ENCODE measurements at regions not wholly inside any gene's neighbourhood (a gene's known extent, or its start where the extent isn't known, plus 50 kb on each side); places are given as distances from the start of the nearest gene placed in this dataset.

- TF ChIP-seq ZNF23 (tag by site-specific recombination; IDR thresholded peaks at IDR 0.05; ENCODE audit: borderline replicate concordance) = no peak
- no peak for TF ChIP-seq YY1 (tag by site-specific recombination; IDR thresholded peaks at IDR 0.05)
- TF ChIP-seq SCRT1 (tag by site-specific recombination; IDR thresholded peaks at IDR 0.05; ENCODE audit: borderline replicate concordance) = no peak
- TF ChIP-seq ZNF518A (tag by site-specific recombination; conservative IDR thresholded peaks at IDR 0.05; ENCODE audit: low read depth) = no peak
- no peak for TF ChIP-seq ZNF18 (tag by site-specific recombination; IDR thresholded peaks at IDR 0.05)
- TF ChIP-seq ZNF10 (tag by site-specific recombination; IDR thresholded peaks at IDR 0.05) = no peak
- no peak for TF ChIP-seq ZNF707 (tag by site-specific recombination; IDR thresholded peaks at IDR 0.05)
- TF ChIP-seq EGR2 (tag by site-specific recombination; IDR thresholded peaks at IDR 0.05; ENCODE audit: low read depth) = no peak
- no peak for TF ChIP-seq GLIS1 (tag by site-specific recombination; IDR thresholded peaks at IDR 0.05)
- TF ChIP-seq ZNF830 (tag by site-specific recombination; IDR thresholded peaks at IDR 0.05; ENCODE audit: low read depth) = no peak
- TF ChIP-seq, protein P1, sequence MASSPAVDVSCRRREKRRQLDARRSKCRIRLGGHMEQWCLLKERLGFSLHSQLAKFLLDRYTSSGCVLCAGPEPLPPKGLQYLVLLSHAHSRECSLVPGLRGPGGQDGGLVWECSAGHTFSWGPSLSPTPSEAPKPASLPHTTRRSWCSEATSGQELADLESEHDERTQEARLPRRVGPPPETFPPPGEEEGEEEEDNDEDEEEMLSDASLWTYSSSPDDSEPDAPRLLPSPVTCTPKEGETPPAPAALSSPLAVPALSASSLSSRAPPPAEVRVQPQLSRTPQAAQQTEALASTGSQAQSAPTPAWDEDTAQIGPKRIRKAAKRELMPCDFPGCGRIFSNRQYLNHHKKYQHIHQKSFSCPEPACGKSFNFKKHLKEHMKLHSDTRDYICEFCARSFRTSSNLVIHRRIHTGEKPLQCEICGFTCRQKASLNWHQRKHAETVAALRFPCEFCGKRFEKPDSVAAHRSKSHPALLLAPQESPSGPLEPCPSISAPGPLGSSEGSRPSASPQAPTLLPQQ (tag by site-specific recombination; IDR thresholded peaks at IDR 0.05) = no peak
- no peak for TF ChIP-seq ZNF76 (tag by site-specific recombination; IDR thresholded peaks at IDR 0.05; ENCODE audit: borderline replicate concordance, low read depth)
- TF ChIP-seq ZBTB21 (tag by site-specific recombination; IDR thresholded peaks at IDR 0.05) = no peak
- H3K4me1 ChIP-seq (ENCODE audit: control insufficient read depth, insufficient read depth, low read length) = no peaks in the 10 kb centered on the region
- H3K9me3 ChIP-seq (ENCODE audit: control insufficient read depth, insufficient read depth, low read depth, low read length) = no peaks in the 10 kb centered on the region
- ChIA-PET CTCF (interaction anchor here (0.6 kb wide), 1 partner anchor 24 kb away, joined by 4 read pairs; no protein-coding TSS in a partner anchor), POLR2A (no interaction called here)
- no peak overlapping the region for H3K4me3 ChIP-seq (ENCODE audit: low read depth, low read length)
- no peaks in the 10 kb centered on the region for H3K36me3 ChIP-seq (ENCODE audit: control insufficient read depth in 2 of 2, insufficient read depth in 1 of 2, low read length in 2 of 2)
- H3K27ac ChIP-seq (ENCODE audit: extremely low read depth, low read depth, low read length) = no peak overlapping the region
Measured at GRCh38 chr7:106398786-106399185, 114.0 kb upstream of the NAMPT start.

- no peaks in the 10 kb centered on the region for H3K36me3 ChIP-seq (ENCODE audit: control insufficient read depth in 2 of 2, insufficient read depth in 1 of 2, low read length in 2 of 2)
- H3K27ac ChIP-seq (ENCODE audit: extremely low read depth, low read depth, low read length) = no peak overlapping the region
- no peaks in the 10 kb centered on the region for H3K4me1 ChIP-seq (ENCODE audit: control insufficient read depth, insufficient read depth, low read length)
- TF ChIP-seq, protein P2, sequence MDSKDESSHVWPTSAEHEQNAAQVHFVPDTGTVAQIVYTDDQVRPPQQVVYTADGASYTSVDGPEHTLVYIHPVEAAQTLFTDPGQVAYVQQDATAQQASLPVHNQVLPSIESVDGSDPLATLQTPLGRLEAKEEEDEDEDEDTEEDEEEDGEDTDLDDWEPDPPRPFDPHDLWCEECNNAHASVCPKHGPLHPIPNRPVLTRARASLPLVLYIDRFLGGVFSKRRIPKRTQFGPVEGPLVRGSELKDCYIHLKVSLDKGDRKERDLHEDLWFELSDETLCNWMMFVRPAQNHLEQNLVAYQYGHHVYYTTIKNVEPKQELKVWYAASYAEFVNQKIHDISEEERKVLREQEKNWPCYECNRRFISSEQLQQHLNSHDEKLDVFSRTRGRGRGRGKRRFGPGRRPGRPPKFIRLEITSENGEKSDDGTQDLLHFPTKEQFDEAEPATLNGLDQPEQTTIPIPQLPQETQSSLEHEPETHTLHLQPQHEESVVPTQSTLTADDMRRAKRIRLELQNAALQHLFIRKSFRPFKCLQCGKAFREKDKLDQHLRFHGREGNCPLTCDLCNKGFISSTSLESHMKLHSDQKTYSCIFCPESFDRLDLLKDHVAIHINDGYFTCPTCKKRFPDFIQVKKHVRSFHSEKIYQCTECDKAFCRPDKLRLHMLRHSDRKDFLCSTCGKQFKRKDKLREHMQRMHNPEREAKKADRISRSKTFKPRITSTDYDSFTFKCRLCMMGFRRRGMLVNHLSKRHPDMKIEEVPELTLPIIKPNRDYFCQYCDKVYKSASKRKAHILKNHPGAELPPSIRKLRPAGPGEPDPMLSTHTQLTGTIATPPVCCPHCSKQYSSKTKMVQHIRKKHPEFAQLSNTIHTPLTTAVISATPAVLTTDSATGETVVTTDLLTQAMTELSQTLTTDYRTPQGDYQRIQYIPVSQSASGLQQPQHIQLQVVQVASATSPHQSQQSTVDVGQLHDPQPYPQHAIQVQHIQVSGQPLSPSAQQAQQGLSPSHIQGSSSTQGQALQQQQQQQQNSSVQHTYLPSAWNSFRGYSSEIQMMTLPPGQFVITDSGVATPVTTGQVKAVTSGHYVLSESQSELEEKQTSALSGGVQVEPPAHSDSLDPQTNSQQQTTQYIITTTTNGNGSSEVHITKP (tag by site-specific recombination; IDR thresholded peaks at IDR 0.05) = no peak
- no peak for TF ChIP-seq YY1 (tag by site-specific recombination; IDR thresholded peaks at IDR 0.05)
- TF ChIP-seq ZNF610 (tag by site-specific recombination; IDR thresholded peaks at IDR 0.05; ENCODE audit: borderline replicate concordance) = no peak
- TF ChIP-seq GLI2 (tag by site-specific recombination; IDR thresholded peaks at IDR 0.05; ENCODE audit: borderline replicate concordance, low read depth) = no peak
- TF ChIP-seq HOXC10 (CRISPR knock-in tag; IDR thresholded peaks at IDR 0.05) = no peak
- no peak for TF ChIP-seq ZNF629 (tag by site-specific recombination; IDR thresholded peaks at IDR 0.05)
- TF ChIP-seq EGR2 (tag by site-specific recombination; IDR thresholded peaks at IDR 0.05; ENCODE audit: low read depth) = no peak
- TF ChIP-seq ZNF843 (tag by site-specific recombination; IDR thresholded peaks at IDR 0.05) = no peak
- CTCF ChIA-PET = no interaction called here
- POLR2A ChIA-PET = no interaction called here
- no peaks in the 10 kb centered on the region for H3K9me3 ChIP-seq (ENCODE audit: control insufficient read depth, insufficient read depth, low read depth, low read length)
- no peak overlapping the region for H3K4me3 ChIP-seq (ENCODE audit: low read depth, low read length)
Measured at GRCh38 chr7:106397994-106398393, 113.2 kb upstream of the NAMPT start.
